Epithelial cell of proximal tubule (primary cell): ENCODE measurements at regions not wholly inside any gene's neighbourhood (a gene's known extent, or its start where the extent isn't known, plus 50 kb on each side); places are given as distances from the start of the nearest gene placed in this dataset.

Experiments used
- DNase-seq: peaks from one replicate; pipeline ENCODE4 v3.0.0-alpha.2; 2011; ENCODE audit warnings: low read depth
- H3K4me3 ChIP-seq: 2 replicates; pipeline ENCODE4 v1.5.1; 2011; ENCODE audit warnings: low read depth, mild to moderate bottlenecking, low read length
- TF ChIP-seq, protein P1 (sequence below): conservative IDR thresholded peaks from 2 replicates; pipeline ENCODE4 v1.5.1; 2012; ENCODE audit warnings: low read depth, mild to moderate bottlenecking, low read length

DNA sequence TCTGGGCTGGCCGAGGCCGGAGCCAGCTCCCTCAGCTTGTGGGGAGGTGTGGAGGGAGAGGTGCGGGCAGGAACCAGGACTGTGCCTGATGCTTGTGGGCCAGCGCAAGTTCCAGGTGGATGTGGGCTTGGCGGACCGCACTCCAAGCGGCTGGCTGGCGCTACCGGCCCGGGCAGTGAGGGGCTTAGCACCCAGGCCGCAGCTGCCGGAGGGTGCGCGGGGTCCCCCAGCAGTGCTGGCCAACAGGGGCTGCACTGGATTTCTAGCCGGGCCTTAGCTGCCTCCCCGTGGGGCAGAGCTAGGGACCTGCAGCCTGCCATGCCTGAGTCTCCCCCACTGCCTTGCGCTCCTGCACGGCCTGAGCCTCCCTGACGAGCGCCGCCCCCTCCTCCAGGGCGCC is 242.8 kb downstream of the CCSER2 start:
- TF ChIP-seq, protein P1, sequence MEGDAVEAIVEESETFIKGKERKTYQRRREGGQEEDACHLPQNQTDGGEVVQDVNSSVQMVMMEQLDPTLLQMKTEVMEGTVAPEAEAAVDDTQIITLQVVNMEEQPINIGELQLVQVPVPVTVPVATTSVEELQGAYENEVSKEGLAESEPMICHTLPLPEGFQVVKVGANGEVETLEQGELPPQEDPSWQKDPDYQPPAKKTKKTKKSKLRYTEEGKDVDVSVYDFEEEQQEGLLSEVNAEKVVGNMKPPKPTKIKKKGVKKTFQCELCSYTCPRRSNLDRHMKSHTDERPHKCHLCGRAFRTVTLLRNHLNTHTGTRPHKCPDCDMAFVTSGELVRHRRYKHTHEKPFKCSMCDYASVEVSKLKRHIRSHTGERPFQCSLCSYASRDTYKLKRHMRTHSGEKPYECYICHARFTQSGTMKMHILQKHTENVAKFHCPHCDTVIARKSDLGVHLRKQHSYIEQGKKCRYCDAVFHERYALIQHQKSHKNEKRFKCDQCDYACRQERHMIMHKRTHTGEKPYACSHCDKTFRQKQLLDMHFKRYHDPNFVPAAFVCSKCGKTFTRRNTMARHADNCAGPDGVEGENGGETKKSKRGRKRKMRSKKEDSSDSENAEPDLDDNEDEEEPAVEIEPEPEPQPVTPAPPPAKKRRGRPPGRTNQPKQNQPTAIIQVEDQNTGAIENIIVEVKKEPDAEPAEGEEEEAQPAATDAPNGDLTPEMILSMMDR: no peak
- no peak for DNase-seq
- no peak overlapping the region for H3K4me3 ChIP-seq

DNA sequence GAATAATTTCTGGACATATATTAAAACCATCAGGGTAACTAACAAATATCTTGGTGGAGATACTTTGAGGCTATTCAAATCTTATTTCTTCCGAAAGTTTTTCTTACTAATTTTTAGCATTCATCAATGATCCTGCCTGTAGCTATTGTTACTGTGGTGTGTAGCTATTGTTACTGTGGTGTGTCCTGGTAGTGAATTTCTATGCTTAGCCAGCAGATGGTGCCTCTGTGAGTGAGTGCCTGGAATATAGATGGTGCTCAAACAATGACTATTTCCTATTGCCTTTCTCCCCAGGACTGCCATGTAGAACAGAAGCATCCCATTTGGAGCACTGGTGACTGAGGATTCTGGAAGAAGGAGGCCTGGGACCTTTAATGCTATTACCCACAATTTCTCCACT is 245.7 kb downstream of the CCSER2 start:
- no peak overlapping the region for H3K4me3 ChIP-seq
- TF ChIP-seq, protein P1: peak; percentile 44
- no peak for DNase-seq

DNA sequence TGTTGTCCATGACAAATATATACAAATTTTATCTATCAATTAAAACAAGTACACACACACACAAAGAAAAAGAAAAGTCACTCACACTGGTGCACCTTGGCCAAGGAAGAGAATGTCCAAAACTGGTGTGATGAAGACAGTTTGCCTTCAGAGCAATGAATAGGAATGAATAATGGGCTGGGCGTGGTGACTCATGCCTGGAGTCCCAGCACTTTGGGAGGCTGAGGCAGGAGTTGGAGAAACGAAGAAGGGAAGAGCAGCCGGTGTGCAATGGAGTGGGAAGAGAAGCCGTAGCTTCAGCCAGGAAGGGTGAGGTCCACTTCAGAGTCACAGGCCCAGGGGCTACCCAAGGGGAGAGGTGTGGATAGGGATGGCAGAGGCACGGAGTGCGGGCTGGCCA is 253.6 kb downstream of the CCSER2 start:
- no peak for DNase-seq
- TF ChIP-seq, protein P1: no peak
- H3K4me3 ChIP-seq: no peak overlapping the region

DNA sequence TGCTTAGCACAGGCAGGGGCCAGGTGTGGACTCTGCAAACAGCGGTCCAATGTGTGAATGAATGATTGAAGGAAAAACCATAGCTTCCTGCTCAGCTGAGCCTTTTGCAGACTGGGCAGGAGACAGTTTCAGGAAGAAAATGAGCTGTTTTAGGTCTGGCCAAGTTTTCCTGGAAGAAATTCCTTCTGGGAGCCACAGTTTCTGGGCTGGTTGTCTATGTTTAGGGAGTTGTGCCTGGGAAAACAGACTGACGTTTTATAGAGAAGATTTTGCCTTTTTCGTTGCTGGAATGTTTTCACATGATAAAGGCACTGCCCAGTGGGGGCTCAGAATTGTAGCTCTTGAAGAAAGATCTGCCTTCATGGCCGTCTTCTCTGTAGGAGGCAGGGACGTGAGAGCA is 255.1 kb downstream of the CCSER2 start:
- DNase-seq: no peak
- H3K4me3 ChIP-seq: no peak overlapping the region
- TF ChIP-seq, protein P1: no peak

DNA sequence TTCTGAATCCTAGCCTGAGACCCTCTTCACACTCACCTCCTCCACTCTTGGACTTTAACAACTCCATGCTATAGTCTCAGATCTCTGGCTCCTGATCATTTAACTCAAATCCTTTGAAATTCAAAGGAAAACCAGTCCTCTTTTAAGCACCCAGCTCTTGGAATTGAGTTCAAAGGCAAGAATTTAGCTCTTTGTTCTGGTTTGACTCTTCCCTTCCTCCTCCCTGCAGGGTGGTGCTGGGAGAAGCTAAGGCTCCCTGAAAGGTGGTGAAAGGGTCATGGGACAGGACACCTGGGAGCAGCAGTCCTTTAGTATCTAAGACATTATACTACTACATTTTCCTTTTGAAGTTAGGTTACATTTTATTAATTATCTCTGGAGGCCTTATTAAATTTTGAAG is 259.4 kb downstream of the CCSER2 start:
- TF ChIP-seq, protein P1: no peak
- no peak overlapping the region for H3K4me3 ChIP-seq
- no peak for DNase-seq

DNA sequence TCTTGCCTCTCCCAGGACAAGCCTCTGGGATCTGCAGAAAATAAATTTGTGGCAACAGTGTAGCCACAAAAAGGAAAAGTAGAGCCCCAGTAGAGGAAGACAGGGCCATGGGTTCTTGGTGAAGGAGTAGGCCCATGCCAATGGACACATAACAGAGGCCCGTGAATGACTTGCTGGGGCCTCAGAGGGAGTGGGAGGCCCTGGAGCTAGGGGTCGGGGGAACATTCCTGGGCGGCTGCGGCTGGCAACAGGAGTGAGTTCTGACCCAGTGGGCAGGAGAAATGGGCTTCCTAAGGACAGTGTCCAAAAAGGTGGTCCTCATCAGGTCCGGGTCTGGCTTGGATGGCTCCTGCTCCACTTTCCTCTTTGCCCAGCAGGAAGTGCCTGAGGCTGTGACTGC is 260.0 kb downstream of the CCSER2 start:
- H3K4me3 ChIP-seq: no peak overlapping the region
- TF ChIP-seq, protein P1: no peak
- no peak for DNase-seq

DNA sequence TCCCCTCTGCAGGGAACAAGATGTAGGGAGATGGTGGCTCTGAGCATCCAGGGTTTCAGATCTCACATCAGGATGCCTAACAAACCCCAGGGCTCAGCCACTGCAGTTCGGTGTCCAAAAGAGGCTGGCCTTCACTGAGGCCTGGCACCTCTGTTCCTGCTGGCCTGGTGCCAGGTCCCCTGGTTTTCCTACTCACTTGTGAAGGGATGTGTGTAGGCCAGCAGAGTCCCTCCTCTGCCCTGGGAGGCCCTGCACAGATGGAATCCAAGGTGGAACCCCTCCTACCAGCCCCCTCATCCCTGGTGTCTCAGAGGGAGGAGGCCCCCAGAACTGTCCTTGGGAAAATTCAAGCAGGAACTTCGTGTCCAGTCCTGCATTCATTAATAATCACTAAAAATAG is 260.6 kb downstream of the CCSER2 start:
- TF ChIP-seq, protein P1: no peak
- no peak overlapping the region for H3K4me3 ChIP-seq
- no peak for DNase-seq
